Erythroblast (primary cell): ENCODE measurements at regions not wholly inside any gene's neighbourhood (a gene's known extent, or its start where the extent isn't known, plus 50 kb on each side); places are given as distances from the start of the nearest gene placed in this dataset.

Experiments used
- GATA1 ChIP-seq: IDR thresholded peaks from 2 replicates; pipeline ENCODE4 v1.6.1; 2011; ENCODE audit warnings: low read depth, mild to moderate bottlenecking, control low read depth, low read length, moderate library complexity
- POLR2A ChIP-seq: IDR thresholded peaks from 2 replicates; pipeline ENCODE4 v1.6.1; 2011; ENCODE audit warnings: mild to moderate bottlenecking, low read length

DNA sequence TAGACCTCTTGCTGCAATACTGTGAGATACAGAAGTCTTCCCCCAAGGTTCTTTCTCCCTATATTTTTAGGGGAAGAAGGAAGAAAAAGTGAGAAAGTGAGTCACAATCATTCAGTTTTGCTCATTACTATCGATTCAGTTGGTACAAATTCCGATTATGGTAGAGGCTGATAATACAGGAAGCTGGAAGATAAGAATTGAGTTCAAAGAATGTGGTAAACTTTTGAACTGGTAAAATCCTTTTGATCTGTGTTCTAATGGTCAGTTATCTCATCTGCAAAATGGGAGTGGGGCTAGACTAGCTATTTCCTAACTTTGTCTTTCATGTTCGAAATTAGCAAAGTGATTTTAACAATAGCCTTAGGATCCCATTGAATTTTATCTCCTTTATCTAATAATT, 101.4 kb upstream of the FAT1 start:
- TF ChIP-seq POLR2A (no peak), GATA1 (no peak)
